C4-2B (cell line): ENCODE measurements at regions not wholly inside any gene's neighbourhood (a gene's known extent, or its start where the extent isn't known, plus 50 kb on each side); places are given as distances from the start of the nearest gene placed in this dataset.

Experiments
- ZFX ChIP-seq: fragments of 450-650 bp; IDR thresholded peaks from 2 replicates; pipeline ENCODE4 v1.6.1; 2017
- TF ChIP-seq, protein P1 (sequence below): fragments of 450-650 bp; conservative IDR thresholded peaks from 2 replicates; pipeline ENCODE4 v1.5.1; 2017; ENCODE audit warnings: mild to moderate bottlenecking

DNA sequence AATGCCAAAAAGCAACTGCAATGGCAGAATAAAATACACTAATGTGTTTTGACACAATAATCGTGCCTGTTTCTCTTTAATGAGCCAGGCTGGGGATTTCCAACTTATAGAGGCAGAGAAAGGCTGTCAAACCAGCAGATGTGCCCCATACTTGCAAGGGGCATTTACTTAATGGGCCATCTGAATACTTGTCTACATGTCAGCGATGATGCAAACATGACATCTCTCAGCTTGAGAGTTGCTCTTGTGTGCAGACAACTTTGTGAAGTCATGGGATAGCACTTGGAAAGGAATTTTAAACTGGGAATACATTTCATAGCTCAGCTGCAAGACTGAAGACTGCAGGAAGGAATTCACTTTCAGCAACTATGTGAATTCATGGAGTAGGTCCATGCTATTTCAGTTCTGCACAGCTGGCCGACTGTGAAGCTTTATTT is 127.4 kb upstream of the ADAMTS9 start:
- TF ChIP-seq, protein P1, sequence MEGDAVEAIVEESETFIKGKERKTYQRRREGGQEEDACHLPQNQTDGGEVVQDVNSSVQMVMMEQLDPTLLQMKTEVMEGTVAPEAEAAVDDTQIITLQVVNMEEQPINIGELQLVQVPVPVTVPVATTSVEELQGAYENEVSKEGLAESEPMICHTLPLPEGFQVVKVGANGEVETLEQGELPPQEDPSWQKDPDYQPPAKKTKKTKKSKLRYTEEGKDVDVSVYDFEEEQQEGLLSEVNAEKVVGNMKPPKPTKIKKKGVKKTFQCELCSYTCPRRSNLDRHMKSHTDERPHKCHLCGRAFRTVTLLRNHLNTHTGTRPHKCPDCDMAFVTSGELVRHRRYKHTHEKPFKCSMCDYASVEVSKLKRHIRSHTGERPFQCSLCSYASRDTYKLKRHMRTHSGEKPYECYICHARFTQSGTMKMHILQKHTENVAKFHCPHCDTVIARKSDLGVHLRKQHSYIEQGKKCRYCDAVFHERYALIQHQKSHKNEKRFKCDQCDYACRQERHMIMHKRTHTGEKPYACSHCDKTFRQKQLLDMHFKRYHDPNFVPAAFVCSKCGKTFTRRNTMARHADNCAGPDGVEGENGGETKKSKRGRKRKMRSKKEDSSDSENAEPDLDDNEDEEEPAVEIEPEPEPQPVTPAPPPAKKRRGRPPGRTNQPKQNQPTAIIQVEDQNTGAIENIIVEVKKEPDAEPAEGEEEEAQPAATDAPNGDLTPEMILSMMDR = no peak
- TF ChIP-seq ZFX = no peak
